SH-SY5Y (cell line): ENCODE measurements at regions not wholly inside any gene's neighbourhood (a gene's known extent, or its start where the extent isn't known, plus 50 kb on each side); places are given as distances from the start of the nearest gene placed in this dataset.

Source experiments
- GATA2 ChIP-seq: IDR thresholded peaks from 2 replicates; pipeline ENCODE4 v1.6.1; 2011; ENCODE audit warnings: mild to moderate bottlenecking, low read depth, low read length
- GATA3 ChIP-seq: IDR thresholded peaks from 2 replicates; pipeline ENCODE4 v1.6.1; 2011; ENCODE audit warnings: low read depth, mild to moderate bottlenecking, low read length, moderate library complexity

GRCh38 chr2:16025211-16025875 lies 85.0 kb downstream of the MYCN start:
- no peak for TF ChIP-seq GATA2
- no peak for TF ChIP-seq GATA3

- no peak for TF ChIP-seq GATA3
- no peak for TF ChIP-seq GATA2
Measured at GRCh38 chr2:16023506-16024360, 83.4 kb downstream of the MYCN start.

- TF ChIP-seq GATA3 = no peak
- TF ChIP-seq GATA2 = no peak
Measured at GRCh38 chr2:16022548-16023240, 82.3 kb downstream of the MYCN start.

GRCh38 chr2:16021611-16022363 lies 81.4 kb downstream of the MYCN start:
- no peak for TF ChIP-seq GATA3
- no peak for TF ChIP-seq GATA2

- TF ChIP-seq GATA2 (no peak), GATA3 (no peak)
Measured at GRCh38 chr2:16020389-16021008, 80.1 kb downstream of the MYCN start.

GRCh38 chr2:16019617-16020351 lies 79.4 kb downstream of the MYCN start:
- TF ChIP-seq GATA2 (no peak), GATA3 (no peak)

GRCh38 chr2:16019060-16019480 lies 78.7 kb downstream of the MYCN start:
- TF ChIP-seq GATA3 = no peak
- TF ChIP-seq GATA2 = no peak

- TF ChIP-seq GATA3 (no peak), GATA2 (no peak)
Measured at GRCh38 chr2:16018277-16019059, 78.1 kb downstream of the MYCN start.

GRCh38 chr2:16016282-16016681 lies 75.9 kb downstream of the MYCN start:
- no peak for TF ChIP-seq GATA3
- no peak for TF ChIP-seq GATA2

- TF ChIP-seq GATA3 (no peak), GATA2 (no peak)
Measured at GRCh38 chr2:16015903-16016265, 75.5 kb downstream of the MYCN start.

GRCh38 chr2:16015210-16015902 lies 75.0 kb downstream of the MYCN start:
- no peak for TF ChIP-seq GATA3
- no peak for TF ChIP-seq GATA2

GRCh38 chr2:16014802-16015201 lies 74.5 kb downstream of the MYCN start:
- no peak for TF ChIP-seq GATA2
- TF ChIP-seq GATA3 = no peak
